DND-41 (cell line): ENCODE measurements at regions not wholly inside any gene's neighbourhood (a gene's known extent, or its start where the extent isn't known, plus 50 kb on each side); places are given as distances from the start of the nearest gene placed in this dataset.
"Not testable (repeated sequence)": the region's sequence is repeated elsewhere in the genome, so short reads cannot be mapped to it uniquely, and the experiment has no call there.

Experiments used
- ATAC-seq: fragments of 200-7000 bp; cut with Tn5 transposase; 3 replicates; pipeline ENCODE4 v1.9.1; 2021; ENCODE audit warnings: low read depth; ENCODE audit not compliant: insufficient read depth
- DNase-seq: peaks from one replicate; pipeline ENCODE4 v3.0.0-alpha.2; 2020
- H2AFZ ChIP-seq: 2 replicates; pipeline ENCODE4 v1.6.0; 2012; ENCODE audit warnings: low read depth, low read length
- H3K27ac ChIP-seq: 2 replicates; pipeline ENCODE4 v1.5.1; 2012; ENCODE audit warnings: low read length, inconsistent platforms
- H3K27me3 ChIP-seq: fragments of 200-600 bp; sonication (generic); 2 replicates; pipeline ENCODE4 v1.6.0; 2012; ENCODE audit warnings: low read length, mild to moderate bottlenecking, inconsistent platforms; ENCODE audit not compliant: insufficient read depth, poor library complexity
- H3K36me3 ChIP-seq: 2 replicates; pipeline ENCODE4 v1.5.1; 2012; ENCODE audit warnings: low read length, inconsistent platforms; ENCODE audit not compliant: insufficient read depth
- H3K4me1 ChIP-seq: 2 replicates; pipeline ENCODE4 v1.5.1; 2012; ENCODE audit warnings: mild to moderate bottlenecking, low read length; ENCODE audit not compliant: insufficient read depth
- H3K4me2 ChIP-seq: 2 replicates; pipeline ENCODE4 v1.6.0; 2012; ENCODE audit warnings: mild to moderate bottlenecking, moderate library complexity, low read length, inconsistent platforms; ENCODE audit not compliant: insufficient read depth
- H3K4me3 ChIP-seq, 2 experiments: fragments of 200-600 bp in 1 of 2; shearing (Covaris generic) in 1 of 2; 2 replicates each; pipeline ENCODE4 v1.5.1; 2012 to 2016; ENCODE audit warnings: inconsistent platforms in 2 of 2, low read length in 2 of 2, mild to moderate bottlenecking in 2 of 2, low read depth in 1 of 2, moderate library complexity in 1 of 2
- H3K79me2 ChIP-seq: 2 replicates; pipeline ENCODE4 v1.6.0; 2012; ENCODE audit warnings: low read length, inconsistent platforms; ENCODE audit not compliant: insufficient read depth
- H3K9ac ChIP-seq: 2 replicates; pipeline ENCODE4 v1.6.0; 2012; ENCODE audit warnings: low read depth, mild to moderate bottlenecking, inconsistent platforms, low read length, moderate library complexity
- H3K9me3 ChIP-seq: 2 replicates; pipeline ENCODE4 v1.5.1; 2012; ENCODE audit warnings: low read length, moderate library complexity, mild to moderate bottlenecking, inconsistent platforms; ENCODE audit not compliant: insufficient read depth, severe bottlenecking
- H4K20me1 ChIP-seq: 2 replicates; pipeline ENCODE4 v1.6.0; 2012; ENCODE audit warnings: low read length; ENCODE audit not compliant: insufficient read depth
- CTCF ChIP-seq: IDR thresholded peaks from 2 replicates; pipeline ENCODE4 v1.5.1; 2012; ENCODE audit warnings: borderline replicate concordance, low read length, moderate library complexity, mild to moderate bottlenecking; ENCODE audit not compliant: poor library complexity, severe bottlenecking; ENCODE audit errors: extremely low read depth
- EZH2 ChIP-seq: IDR thresholded peaks from 3 replicates; pipeline ENCODE4 v1.6.1; 2012; ENCODE audit warnings: borderline replicate concordance, low read depth, mild to moderate bottlenecking, moderate library complexity, low read length, inconsistent platforms; ENCODE audit not compliant: severe bottlenecking

GRCh38 chr6:92110403-92110802 lies 1309.0 kb downstream of the EPHA7 start:
- no peak overlapping the region for H2AFZ ChIP-seq
- H3K27ac ChIP-seq: no peak overlapping the region
- no peak overlapping the region for H3K4me2 ChIP-seq
- H4K20me1 ChIP-seq: no peaks in the 10 kb centered on the region
- H3K4me3 ChIP-seq: no peak overlapping the region
- no peak overlapping the region for H3K9ac ChIP-seq
- H3K79me2 ChIP-seq: no peaks in the 10 kb centered on the region
- no peaks in the 10 kb centered on the region for H3K36me3 ChIP-seq
- H3K9me3 ChIP-seq: no peaks in the 10 kb centered on the region
- ATAC-seq (no peak), DNase-seq (no peak)
- H3K4me1 ChIP-seq: no peaks in the 10 kb centered on the region
- TF ChIP-seq EZH2 (no peak), CTCF (no peak)
- H3K27me3 ChIP-seq: no peaks in the 10 kb centered on the region

GRCh38 chr6:92109956-92110355 lies 1309.4 kb downstream of the EPHA7 start:
- Histone ChIP-seq H3K9me3 (no peaks in the 10 kb centered on the region), H3K4me3 (no peak overlapping the region), H3K9ac (no peak overlapping the region), H3K79me2 (no peaks in the 10 kb centered on the region), H3K4me1 (no peaks in the 10 kb centered on the region), H3K36me3 (no peaks in the 10 kb centered on the region), H4K20me1 (no peaks in the 10 kb centered on the region), H2AFZ (no peak overlapping the region), H3K27me3 (no peaks in the 10 kb centered on the region), H3K4me2 (no peak overlapping the region), H3K27ac (no peak overlapping the region)
- ATAC-seq (no peak), DNase-seq (no peak)
- TF ChIP-seq EZH2 (no peak), CTCF (no peak)

- no peak overlapping the region for H2AFZ ChIP-seq
- no peak overlapping the region for H3K9ac ChIP-seq
- no peak for DNase-seq
- H3K27me3 ChIP-seq: no peaks in the 10 kb centered on the region
- TF ChIP-seq EZH2 (no peak), CTCF (no peak)
- ATAC-seq: no peak
- H3K36me3 ChIP-seq: no peaks in the 10 kb centered on the region
- H3K4me1 ChIP-seq: no peaks in the 10 kb centered on the region
- H4K20me1 ChIP-seq: no peaks in the 10 kb centered on the region
- no peaks in the 10 kb centered on the region for H3K9me3 ChIP-seq
- no peak overlapping the region for H3K4me3 ChIP-seq
- no peaks in the 10 kb centered on the region for H3K79me2 ChIP-seq
- H3K4me2 ChIP-seq: no peak overlapping the region
- no peak overlapping the region for H3K27ac ChIP-seq
Measured at GRCh38 chr6:92109256-92109655, 1310.1 kb downstream of the EPHA7 start.

- no peak for ATAC-seq
- no peaks in the 10 kb centered on the region for H3K9me3 ChIP-seq
- no peaks in the 10 kb centered on the region for H3K4me1 ChIP-seq
- no peaks in the 10 kb centered on the region for H3K36me3 ChIP-seq
- no peak overlapping the region for H2AFZ ChIP-seq
- H3K27ac ChIP-seq: no peak overlapping the region
- DNase-seq: no peak
- H3K27me3 ChIP-seq: no peaks in the 10 kb centered on the region
- H3K4me2 ChIP-seq: no peak overlapping the region
- TF ChIP-seq CTCF: no peak
- no peak for TF ChIP-seq EZH2
- no peaks in the 10 kb centered on the region for H3K79me2 ChIP-seq
- H3K9ac ChIP-seq: no peak overlapping the region
- H3K4me3 ChIP-seq: no peak overlapping the region
- H4K20me1 ChIP-seq: no peaks in the 10 kb centered on the region
Measured at GRCh38 chr6:92086750-92087149, 1332.6 kb downstream of the EPHA7 start.

GRCh38 chr6:92083914-92084313 lies 1335.4 kb downstream of the EPHA7 start:
- not testable (repeated sequence) for H3K4me3 ChIP-seq, H3K9ac ChIP-seq, DNase-seq, H3K79me2 ChIP-seq, H4K20me1 ChIP-seq, H2AFZ ChIP-seq, H3K27me3 ChIP-seq, H3K27ac ChIP-seq, ATAC-seq, H3K4me2 ChIP-seq, H3K9me3 ChIP-seq, H3K36me3 ChIP-seq, H3K4me1 ChIP-seq
